ENCODE measurements at regions not wholly inside any gene's neighbourhood (a gene's known extent, or its start where the extent isn't known, plus 50 kb on each side); places are given as distances from the start of the nearest gene placed in this dataset.

- DNase-seq (ENCODE audit: low read depth, low spot score) (no peak), ATAC-seq (no peak)
- ChIA-PET POLR2A (no interaction called here), CTCF (no interaction called here)
- Histone ChIP-seq H3K4me1 (ENCODE audit: control insufficient read depth, insufficient read depth, low read length) (no peaks in the 10 kb centered on the region), H3K9me3 (ENCODE audit: control insufficient read depth, insufficient read depth, low read depth, low read length) (0 out of 2 replicates have a peak, but pooled peaks cover 2% of the 10 kb centered on the region), H3K36me3 (ENCODE audit: control insufficient read depth, insufficient read depth, low read length) (no peaks in the 10 kb centered on the region), H3K4me3 (ENCODE audit: low read depth in 2 of 2, low read length in 2 of 2) (no peak overlapping the region), H3K27me3 (ENCODE audit: control insufficient read depth, insufficient read depth, low read length) (no peaks in the 10 kb centered on the region), H3K27ac (ENCODE audit: low read length) (no peak overlapping the region)
- in situ Hi-C loops (cut with HindIII; ENCODE audit: low pct_unique_long_range_greater_than_20kb, low sequenced_read_pairs) = no loop called here
- intact Hi-C loops (cut with micrococcal nuclease; ENCODE audit: unreplicated experiment) = no loop called here
- BruUV-seq (replicated peaks) = no TSS peak
- no peak for TF ChIP-seq CTCF (IDR thresholded peaks at IDR 0.05)
- no peak for TF ChIP-seq TCF7L2 (IDR thresholded peaks at IDR 0.05; ENCODE audit: low read depth, low read length)
- no peak for TF ChIP-seq REST (IDR thresholded peaks at IDR 0.05; ENCODE audit: insufficient read depth in 1 of 2, low read depth in 2 of 2, low read length in 1 of 2)
- no peak for TF ChIP-seq POLR2AphosphoS5 (IDR thresholded peaks at IDR 0.05; ENCODE audit: low read depth, low read length)
- no peak for TF ChIP-seq SIN3A (IDR thresholded peaks at IDR 0.05; ENCODE audit: borderline replicate concordance, insufficient read depth, low read depth, low read length)
Measured at GRCh38 chr17:52213451-52213850, 54.9 kb upstream of the CA10 start.

- BruUV-seq (replicated peaks) = no TSS peak
- ATAC-seq (no peak), DNase-seq (ENCODE audit: low read depth, low spot score) (no peak)
- Histone ChIP-seq H3K4me3 (ENCODE audit: low read depth in 2 of 2, low read length in 2 of 2) (no peak overlapping the region), H3K27me3 (ENCODE audit: control insufficient read depth, insufficient read depth, low read length) (no peaks in the 10 kb centered on the region), H3K4me1 (ENCODE audit: control insufficient read depth, insufficient read depth, low read length) (no peaks in the 10 kb centered on the region), H3K27ac (ENCODE audit: low read length) (no peak overlapping the region), H3K36me3 (ENCODE audit: control insufficient read depth, insufficient read depth, low read length) (no peaks in the 10 kb centered on the region), H3K9me3 (ENCODE audit: control insufficient read depth, insufficient read depth, low read depth, low read length) (0 out of 2 replicates have a peak, but pooled peaks cover 2% of the 10 kb centered on the region)
- intact Hi-C loops (cut with micrococcal nuclease; ENCODE audit: unreplicated experiment) (no loop called here), in situ Hi-C loops (cut with HindIII; ENCODE audit: low pct_unique_long_range_greater_than_20kb, low sequenced_read_pairs) (no loop called here)
- no peak for TF ChIP-seq REST (IDR thresholded peaks at IDR 0.05; ENCODE audit: insufficient read depth in 1 of 2, low read depth in 2 of 2, low read length in 1 of 2)
- no peak for TF ChIP-seq POLR2AphosphoS5 (IDR thresholded peaks at IDR 0.05; ENCODE audit: low read depth, low read length)
- no peak for TF ChIP-seq TCF7L2 (IDR thresholded peaks at IDR 0.05; ENCODE audit: low read depth, low read length)
- TF ChIP-seq CTCF (IDR thresholded peaks at IDR 0.05) = no peak
- TF ChIP-seq SIN3A (IDR thresholded peaks at IDR 0.05; ENCODE audit: borderline replicate concordance, insufficient read depth, low read depth, low read length) = no peak
- ChIA-PET POLR2A (no interaction called here), CTCF (no interaction called here)
Measured at GRCh38 chr17:52212851-52213250, 54.3 kb upstream of the CA10 start.

All from Panc1 (cell line).